DOHH2 (cell line): ENCODE measurements at regions not wholly inside any gene's neighbourhood (a gene's known extent, or its start where the extent isn't known, plus 50 kb on each side); places are given as distances from the start of the nearest gene placed in this dataset.

Experiments
- H3F3A ChIP-seq: fragments of 200-600 bp; sonication (generic), shearing (Covaris generic); 2 replicates; pipeline ENCODE4 v1.6.0; 2016; ENCODE audit warnings: antibody characterized with exemption, mild to moderate bottlenecking; ENCODE audit not compliant: control insufficient read depth, insufficient read depth
- H3K27ac ChIP-seq: fragments of 200-600 bp; sonication (generic); 2 replicates; pipeline ENCODE4 v1.5.1; 2014; ENCODE audit warnings: low read depth, mild to moderate bottlenecking, low read length, moderate library complexity
- H3K27me3 ChIP-seq: fragments of 200-600 bp; sonication (generic); 2 replicates; pipeline ENCODE4 v1.6.1; 2014; ENCODE audit warnings: mild to moderate bottlenecking, low read length, mixed read lengths; ENCODE audit not compliant: control insufficient read depth
- H3K36me3 ChIP-seq: fragments of 200-600 bp; sonication (generic); 2 replicates; pipeline ENCODE4 v1.6.1; 2014; ENCODE audit warnings: mild to moderate bottlenecking, low read length, moderate library complexity, mixed read lengths; ENCODE audit not compliant: control insufficient read depth
- H3K4me1 ChIP-seq: fragments of 200-600 bp; sonication (generic); 2 replicates; pipeline ENCODE4 v1.6.1; 2014; ENCODE audit warnings: mild to moderate bottlenecking, low read length, mixed read lengths; ENCODE audit not compliant: control insufficient read depth
- H3K4me2 ChIP-seq: fragments of 200-600 bp; sonication (generic); 2 replicates; pipeline ENCODE4 v1.6.0; 2014; ENCODE audit warnings: mild to moderate bottlenecking, low read length, moderate library complexity
- H3K4me3 ChIP-seq: fragments of 200-600 bp; sonication (generic); 2 replicates; pipeline ENCODE4 v1.5.1; 2014; ENCODE audit warnings: mild to moderate bottlenecking, low read length, mixed read lengths
- H3K79me2 ChIP-seq: fragments of 200-600 bp; sonication (generic); 2 replicates; pipeline ENCODE4 v1.6.1; 2014; ENCODE audit warnings: mild to moderate bottlenecking, low read length, mixed read lengths; ENCODE audit not compliant: control insufficient read depth
- H3K9me2 ChIP-seq: fragments of 200-600 bp; sonication (generic); replicated peaks from 2 replicates; pipeline ENCODE4 v1.6.1; 2014; ENCODE audit warnings: mild to moderate bottlenecking, low read length, mixed read lengths; ENCODE audit not compliant: control insufficient read depth
- H3K9me3 ChIP-seq: fragments of 200-600 bp; sonication (generic); 2 replicates; pipeline ENCODE4 v1.6.1; 2014; ENCODE audit warnings: antibody characterized with exemption, low read length, mixed read lengths; ENCODE audit not compliant: control insufficient read depth, insufficient read depth
- H4K20me1 ChIP-seq: fragments of 200-600 bp; sonication (generic); 2 replicates; pipeline ENCODE4 v1.6.0; 2014; ENCODE audit warnings: low read depth, mild to moderate bottlenecking, antibody characterized with exemption, low read length, moderate library complexity; ENCODE audit not compliant: control insufficient read depth, insufficient read depth
- EZH2phosphoT487 ChIP-seq: fragments of 200-600 bp; sonication (generic); IDR thresholded peaks from 2 replicates; pipeline ENCODE4 v1.6.1; 2017; ENCODE audit warnings: borderline replicate concordance, mild to moderate bottlenecking, antibody characterized with exemption, low read length, moderate library complexity, mixed read lengths
- TF ChIP-seq, protein P1 (sequence below): fragments of 200-600 bp; sonication (generic); IDR thresholded peaks from one replicate; pipeline ENCODE4 v1.5.1; 2014; ENCODE audit warnings: antibody characterized with exemption, mild to moderate bottlenecking, low read depth, low read length; ENCODE audit not compliant: poor library complexity, severe bottlenecking

GRCh38 chr5:63155310-63155631, 576.7 kb downstream of the LRRC70 start:
- no peak overlapping the region for H3K4me3 ChIP-seq
- H4K20me1 ChIP-seq: no peaks in the 10 kb centered on the region
- no peaks in the 10 kb centered on the region for H3K27me3 ChIP-seq
- H3K4me1 ChIP-seq: no peaks in the 10 kb centered on the region
- no peaks in the 10 kb centered on the region for H3K9me3 ChIP-seq
- H3K36me3 ChIP-seq: no peaks in the 10 kb centered on the region
- no peak overlapping the region for H3K27ac ChIP-seq
- no peaks in the 10 kb centered on the region for H3K79me2 ChIP-seq
- no peaks in the 10 kb centered on the region for H3K9me2 ChIP-seq
- no peaks in the 10 kb centered on the region for H3F3A ChIP-seq
- TF ChIP-seq, protein P1, sequence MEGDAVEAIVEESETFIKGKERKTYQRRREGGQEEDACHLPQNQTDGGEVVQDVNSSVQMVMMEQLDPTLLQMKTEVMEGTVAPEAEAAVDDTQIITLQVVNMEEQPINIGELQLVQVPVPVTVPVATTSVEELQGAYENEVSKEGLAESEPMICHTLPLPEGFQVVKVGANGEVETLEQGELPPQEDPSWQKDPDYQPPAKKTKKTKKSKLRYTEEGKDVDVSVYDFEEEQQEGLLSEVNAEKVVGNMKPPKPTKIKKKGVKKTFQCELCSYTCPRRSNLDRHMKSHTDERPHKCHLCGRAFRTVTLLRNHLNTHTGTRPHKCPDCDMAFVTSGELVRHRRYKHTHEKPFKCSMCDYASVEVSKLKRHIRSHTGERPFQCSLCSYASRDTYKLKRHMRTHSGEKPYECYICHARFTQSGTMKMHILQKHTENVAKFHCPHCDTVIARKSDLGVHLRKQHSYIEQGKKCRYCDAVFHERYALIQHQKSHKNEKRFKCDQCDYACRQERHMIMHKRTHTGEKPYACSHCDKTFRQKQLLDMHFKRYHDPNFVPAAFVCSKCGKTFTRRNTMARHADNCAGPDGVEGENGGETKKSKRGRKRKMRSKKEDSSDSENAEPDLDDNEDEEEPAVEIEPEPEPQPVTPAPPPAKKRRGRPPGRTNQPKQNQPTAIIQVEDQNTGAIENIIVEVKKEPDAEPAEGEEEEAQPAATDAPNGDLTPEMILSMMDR: no peak
- TF ChIP-seq EZH2phosphoT487: no peak
- no peak overlapping the region for H3K4me2 ChIP-seq

DNA sequence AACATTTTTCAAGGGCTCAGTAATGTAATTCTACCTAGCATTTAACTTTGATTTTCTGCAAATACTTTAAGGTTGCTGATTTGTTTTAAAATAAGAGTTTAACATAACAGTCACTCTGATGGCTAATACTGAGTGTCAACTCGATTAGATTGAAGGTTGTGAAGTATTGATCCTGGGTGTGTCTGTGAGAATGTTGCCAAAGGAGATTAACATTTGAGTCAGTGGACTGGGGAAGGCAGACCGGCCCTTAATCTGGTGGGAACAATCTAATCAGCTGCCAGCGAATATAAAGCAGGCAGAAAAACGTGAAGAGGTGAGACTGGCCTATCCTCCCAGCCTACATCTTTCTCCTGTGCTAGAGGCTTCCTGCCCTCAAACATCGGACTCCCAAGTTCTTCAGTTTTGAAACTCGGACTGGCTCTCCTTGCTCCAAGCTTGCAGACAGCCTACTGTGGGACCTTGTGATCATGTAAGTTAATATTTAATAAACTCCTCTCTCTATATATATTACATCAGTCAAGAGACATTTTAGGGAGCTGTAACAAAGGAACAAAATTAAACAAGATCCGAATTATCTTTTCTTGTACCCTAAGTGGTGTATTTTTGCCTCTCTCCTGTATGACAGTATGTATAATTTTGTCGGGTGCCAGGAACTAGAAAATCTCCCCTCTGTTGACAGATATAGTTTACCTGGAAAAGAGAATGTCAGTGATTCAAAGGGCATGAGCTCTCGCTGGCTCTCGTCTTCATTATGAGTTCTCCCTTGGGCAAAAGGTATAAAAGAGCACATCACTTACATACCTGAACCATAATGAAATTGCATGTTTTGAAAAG, 576.1 kb downstream of the LRRC70 start:
- no peaks in the 10 kb centered on the region for H3K4me1 ChIP-seq
- no peaks in the 10 kb centered on the region for H3K36me3 ChIP-seq
- TF ChIP-seq, protein P1: no peak
- no peak for TF ChIP-seq EZH2phosphoT487

GRCh38 chr5:63152871-63153270, 574.3 kb downstream of the LRRC70 start:
- no peak overlapping the region for H3K4me3 ChIP-seq
- no peak for TF ChIP-seq EZH2phosphoT487
- H3K4me2 ChIP-seq: no peak overlapping the region
- H3K79me2 ChIP-seq: no peaks in the 10 kb centered on the region
- no peaks in the 10 kb centered on the region for H3K36me3 ChIP-seq
- no peak overlapping the region for H3K27ac ChIP-seq
- no peaks in the 10 kb centered on the region for H3K9me3 ChIP-seq
- H3K4me1 ChIP-seq: no peaks in the 10 kb centered on the region
- no peaks in the 10 kb centered on the region for H3K27me3 ChIP-seq
- no peaks in the 10 kb centered on the region for H4K20me1 ChIP-seq
- H3K9me2 ChIP-seq: no peaks in the 10 kb centered on the region
- H3F3A ChIP-seq: no peaks in the 10 kb centered on the region

More for the DNA sequence above, 576.1 kb downstream of the LRRC70 start:
- H3K79me2 ChIP-seq: no peaks in the 10 kb centered on the region
- no peak overlapping the region for H3K4me3 ChIP-seq
- no peaks in the 10 kb centered on the region for H4K20me1 ChIP-seq
- H3K4me2 ChIP-seq: no peak overlapping the region
- H3K27ac ChIP-seq: no peak overlapping the region
- no peaks in the 10 kb centered on the region for H3K9me2 ChIP-seq
- no peaks in the 10 kb centered on the region for H3K27me3 ChIP-seq
- H3F3A ChIP-seq: no peaks in the 10 kb centered on the region
- no peaks in the 10 kb centered on the region for H3K9me3 ChIP-seq

DNA sequence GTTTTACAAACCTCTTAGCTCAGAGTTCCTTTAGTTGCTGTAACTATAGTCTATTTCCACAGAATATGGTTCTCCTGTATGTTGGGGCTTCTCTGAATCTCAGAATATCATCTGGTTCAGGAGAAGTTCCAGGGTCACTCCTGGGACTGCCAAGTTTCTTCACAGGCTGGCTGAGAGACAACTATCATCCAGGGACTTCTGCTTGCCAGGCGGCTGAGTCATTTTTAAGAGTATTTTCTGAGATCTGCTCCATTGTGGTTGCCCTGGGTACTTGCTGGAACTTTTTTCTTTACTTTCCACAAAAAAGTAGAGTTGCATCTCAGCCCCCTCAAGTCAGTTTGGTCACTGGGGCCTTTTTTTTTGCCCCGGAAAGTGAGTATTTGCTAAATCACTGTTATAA, 566.5 kb downstream of the LRRC70 start:
- H3K4me2 ChIP-seq: no peak overlapping the region

More for the DNA sequence above, 566.5 kb downstream of the LRRC70 start:
- no peaks in the 10 kb centered on the region for H3F3A ChIP-seq
- H3K9me3 ChIP-seq: no peaks in the 10 kb centered on the region
- H4K20me1 ChIP-seq: no peaks in the 10 kb centered on the region
- H3K27ac ChIP-seq: no peak overlapping the region
- TF ChIP-seq EZH2phosphoT487: no peak
- TF ChIP-seq, protein P1: no peak
- no peaks in the 10 kb centered on the region for H3K27me3 ChIP-seq
- no peaks in the 10 kb centered on the region for H3K4me1 ChIP-seq
- no peak overlapping the region for H3K4me3 ChIP-seq
- H3K9me2 ChIP-seq: no peaks in the 10 kb centered on the region
- no peaks in the 10 kb centered on the region for H3K79me2 ChIP-seq
- H3K36me3 ChIP-seq: no peaks in the 10 kb centered on the region
